22Rv1 (cell line): ENCODE measurements at regions not wholly inside any gene's neighbourhood (a gene's known extent, or its start where the extent isn't known, plus 50 kb on each side); places are given as distances from the start of the nearest gene placed in this dataset.

ENCODE experiments used
- ZFX ChIP-seq: fragments of 450-650 bp; IDR thresholded peaks from 2 replicates; pipeline ENCODE4 v1.6.1; 2017; ENCODE audit warnings: antibody characterized with exemption, borderline replicate concordance
- TF ChIP-seq, protein P1 (sequence below): fragments of 450-650 bp; IDR thresholded peaks from 2 replicates; pipeline ENCODE4 v1.5.1; 2017; ENCODE audit warnings: mild to moderate bottlenecking

DNA sequence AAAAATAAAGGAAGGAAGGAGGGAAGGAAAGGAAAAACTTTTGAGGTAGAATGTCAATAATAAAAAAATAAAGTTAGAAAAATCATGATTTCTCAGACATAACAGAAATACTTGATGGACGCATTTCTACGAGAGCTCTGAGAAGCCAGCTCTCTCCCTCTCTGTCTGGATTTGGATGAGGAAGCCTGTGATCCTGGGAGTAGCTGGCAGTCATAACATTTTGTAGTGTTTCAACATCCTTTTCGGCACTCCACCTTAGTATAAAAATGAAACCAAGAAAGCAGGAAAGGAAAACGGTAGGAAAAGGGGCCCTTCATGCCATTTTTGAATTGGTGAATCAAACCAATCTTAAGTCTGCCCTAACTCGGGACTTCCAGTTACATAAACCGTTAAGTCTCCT is 321.3 kb downstream of the EPB41L4A start:
- TF ChIP-seq, protein P1, sequence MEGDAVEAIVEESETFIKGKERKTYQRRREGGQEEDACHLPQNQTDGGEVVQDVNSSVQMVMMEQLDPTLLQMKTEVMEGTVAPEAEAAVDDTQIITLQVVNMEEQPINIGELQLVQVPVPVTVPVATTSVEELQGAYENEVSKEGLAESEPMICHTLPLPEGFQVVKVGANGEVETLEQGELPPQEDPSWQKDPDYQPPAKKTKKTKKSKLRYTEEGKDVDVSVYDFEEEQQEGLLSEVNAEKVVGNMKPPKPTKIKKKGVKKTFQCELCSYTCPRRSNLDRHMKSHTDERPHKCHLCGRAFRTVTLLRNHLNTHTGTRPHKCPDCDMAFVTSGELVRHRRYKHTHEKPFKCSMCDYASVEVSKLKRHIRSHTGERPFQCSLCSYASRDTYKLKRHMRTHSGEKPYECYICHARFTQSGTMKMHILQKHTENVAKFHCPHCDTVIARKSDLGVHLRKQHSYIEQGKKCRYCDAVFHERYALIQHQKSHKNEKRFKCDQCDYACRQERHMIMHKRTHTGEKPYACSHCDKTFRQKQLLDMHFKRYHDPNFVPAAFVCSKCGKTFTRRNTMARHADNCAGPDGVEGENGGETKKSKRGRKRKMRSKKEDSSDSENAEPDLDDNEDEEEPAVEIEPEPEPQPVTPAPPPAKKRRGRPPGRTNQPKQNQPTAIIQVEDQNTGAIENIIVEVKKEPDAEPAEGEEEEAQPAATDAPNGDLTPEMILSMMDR = no peak
- no peak for TF ChIP-seq ZFX
